Mesenchymal stem cell (in vitro differentiated cells and primary cell): ENCODE measurements at regions not wholly inside any gene's neighbourhood (a gene's known extent, or its start where the extent isn't known, plus 50 kb on each side); places are given as distances from the start of the nearest gene placed in this dataset.

Source experiments
- DNase-seq: peaks from one replicate; pipeline ENCODE4 v3.0.0-alpha.2; 2013
- H2AFZ ChIP-seq: one replicate; pipeline ENCODE4 v1.6.1; 2013; ENCODE audit warnings: low read depth, mild to moderate bottlenecking, control low read depth, inconsistent platforms, low read length, moderate library complexity
- H2AK5ac ChIP-seq: 2 replicates; pipeline ENCODE4 v1.6.1; 2013; ENCODE audit warnings: low read length, moderate library complexity, mild to moderate bottlenecking, inconsistent platforms; ENCODE audit not compliant: severe bottlenecking
- H2BK120ac ChIP-seq: one replicate; pipeline ENCODE4 v1.6.1; 2013; ENCODE audit warnings: low read depth, mild to moderate bottlenecking, inconsistent platforms, low read length, moderate library complexity
- H2BK12ac ChIP-seq, 2 experiments: one replicate each; pipeline ENCODE4 v1.6.1; 2013; ENCODE audit warnings: inconsistent platforms in 2 of 2, low read length in 2 of 2, mild to moderate bottlenecking in 2 of 2, moderate library complexity in 2 of 2, control low read depth in 1 of 2
- H2BK15ac ChIP-seq: one replicate; pipeline ENCODE4 v1.6.1; 2013; ENCODE audit warnings: mild to moderate bottlenecking, low read depth, inconsistent platforms; ENCODE audit not compliant: poor library complexity, severe bottlenecking
- H2BK5ac ChIP-seq: 2 replicates; pipeline ENCODE4 v1.6.1; 2013; ENCODE audit warnings: low read depth, mild to moderate bottlenecking, low read length, control low read depth, inconsistent platforms; ENCODE audit not compliant: poor library complexity, severe bottlenecking
- H3K14ac ChIP-seq, 2 experiments: one replicate each; pipeline ENCODE4 v1.6.1; 2013; ENCODE audit warnings: inconsistent platforms in 2 of 2, low read length in 2 of 2, control low read depth in 1 of 2, mild to moderate bottlenecking in 1 of 2, moderate library complexity in 1 of 2
- H3K18ac ChIP-seq, 2 experiments: one replicate each; pipeline ENCODE4 v1.6.1; 2013; ENCODE audit warnings: inconsistent platforms in 2 of 2, low read length in 2 of 2, control low read depth in 1 of 2, low read depth in 1 of 2, mild to moderate bottlenecking in 1 of 2
- H3K23ac ChIP-seq, 2 experiments: one replicate each; pipeline ENCODE4 v1.6.1; 2013; ENCODE audit warnings: inconsistent platforms in 2 of 2, low read length in 2 of 2, mild to moderate bottlenecking in 2 of 2, moderate library complexity in 2 of 2, control low read depth in 1 of 2
- H3K27ac ChIP-seq: 2 replicates; pipeline ENCODE4 v1.5.1; 2013; ENCODE audit warnings: mild to moderate bottlenecking, moderate library complexity, low read length, control low read depth, inconsistent platforms; ENCODE audit not compliant: poor library complexity, severe bottlenecking
- H3K27me3 ChIP-seq, 2 experiments: 2 replicates each; pipeline versions ENCODE4 v1.6.1 to v1.7.0; 2013; ENCODE audit warnings: low read length in 2 of 2, mild to moderate bottlenecking in 2 of 2, moderate library complexity in 2 of 2, control low read depth in 1 of 2, inconsistent platforms in 1 of 2; ENCODE audit not compliant: control insufficient read depth in 1 of 2, insufficient read depth in 1 of 2
- H3K36me3 ChIP-seq, 2 experiments: 2 replicates each; pipeline versions ENCODE4 v1.6.1 to v1.7.0; 2013; ENCODE audit warnings: low read length in 2 of 2, control low read depth in 1 of 2, inconsistent platforms in 1 of 2, low read depth in 1 of 2, mild to moderate bottlenecking in 1 of 2; ENCODE audit not compliant: insufficient read depth in 2 of 2, control insufficient read depth in 1 of 2
- H3K4ac ChIP-seq, 2 experiments: one replicate each; pipeline ENCODE4 v1.6.1; 2013; ENCODE audit warnings: inconsistent platforms in 2 of 2, low read length in 2 of 2, mild to moderate bottlenecking in 2 of 2, moderate library complexity in 2 of 2, control low read depth in 1 of 2, low read depth in 1 of 2
- H3K4me1 ChIP-seq: 2 replicates; pipeline ENCODE4 v1.6.1; 2013; ENCODE audit warnings: low read depth, low read length, control low read depth; ENCODE audit not compliant: control insufficient read depth, insufficient read depth
- H3K4me2 ChIP-seq: 2 replicates; pipeline ENCODE4 v1.6.1; 2013; ENCODE audit warnings: low read length, mild to moderate bottlenecking, inconsistent platforms; ENCODE audit not compliant: poor library complexity, severe bottlenecking
- H3K4me3 ChIP-seq, 2 experiments: 2 replicates each; pipeline versions ENCODE4 v1.5.1 to v1.7.0; 2013; ENCODE audit warnings: low read length in 2 of 2, mild to moderate bottlenecking in 2 of 2, control low read depth in 1 of 2, low read depth in 1 of 2; ENCODE audit not compliant: insufficient read depth in 1 of 2
- H3K79me1 ChIP-seq: replicated peaks from 2 replicates; pipeline ENCODE4 v1.6.1; 2013; ENCODE audit warnings: mild to moderate bottlenecking, control low read depth, low read length, inconsistent platforms; ENCODE audit not compliant: poor library complexity, severe bottlenecking
- H3K9ac ChIP-seq: 2 replicates; pipeline ENCODE4 v1.7.0; 2013; ENCODE audit warnings: mild to moderate bottlenecking, low read length, moderate library complexity
- H3K9me3 ChIP-seq: 2 replicates; pipeline ENCODE4 v1.7.0; 2013; ENCODE audit warnings: mild to moderate bottlenecking, low read length; ENCODE audit not compliant: control insufficient read depth
- H4K8ac ChIP-seq: one replicate; pipeline ENCODE4 v1.6.1; 2013; ENCODE audit warnings: inconsistent platforms, mild to moderate bottlenecking, low read length, moderate library complexity
- H4K91ac ChIP-seq: one replicate; pipeline ENCODE4 v1.6.1; 2013; ENCODE audit warnings: mild to moderate bottlenecking, low read length, inconsistent platforms
- WGBS: methylation state at CpG from one replicate; pipeline ENCODE4 v1.1.7; 2013; ENCODE audit warnings: mixed read lengths; 5-methylcytosine and 5-hydroxymethylcytosine counted together

GRCh38 chr6:131414956-131415355 is 158.1 kb upstream of the ARG1 start:
- no peak overlapping the region for H3K4me3 ChIP-seq
- no peaks in the 10 kb centered on the region for H3K27me3 ChIP-seq
- no peaks in the 10 kb centered on the region for H3K36me3 ChIP-seq
- H2BK5ac ChIP-seq, result no peak overlapping the region
- H3K4me2 ChIP-seq, result no peak overlapping the region
- H3K4me1 ChIP-seq, result no peaks in the 10 kb centered on the region
- H2AK5ac ChIP-seq, result no peak overlapping the region
- no peak for DNase-seq
- 93% methylated on average over 7 of the region's 7 CpGs for WGBS
- no peak overlapping the region for H3K14ac ChIP-seq
- peaks cover 5% of the 10 kb centered on the region for H3K9me3 ChIP-seq
- H3K9ac ChIP-seq, result no peak overlapping the region
- no peak overlapping the region for H3K18ac ChIP-seq
- no peak overlapping the region for H2BK15ac ChIP-seq
- no peak overlapping the region for H3K23ac ChIP-seq
- H3K27ac ChIP-seq, result no peak overlapping the region
- no peak overlapping the region for H2BK12ac ChIP-seq
- no peaks in the 10 kb centered on the region for H3K79me1 ChIP-seq
- no peak overlapping the region for H2BK120ac ChIP-seq
- no peak overlapping the region for H4K8ac ChIP-seq
- H2AFZ ChIP-seq, result no peak overlapping the region
- H3K4ac ChIP-seq, result no peak overlapping the region
- no peak overlapping the region for H4K91ac ChIP-seq

GRCh38 chr6:131418441-131418840 is 154.6 kb upstream of the ARG1 start:
- 86% methylated on average over 5 of the region's 5 CpGs for WGBS
- Histone ChIP-seq H3K79me1 (no peaks in the 10 kb centered on the region), H4K8ac (no peak overlapping the region)

GRCh38 chr6:131419702-131420101 is 153.3 kb upstream of the ARG1 start:
- no peak overlapping the region for H2BK5ac ChIP-seq
- H3K4ac ChIP-seq, result no peak overlapping the region
- H3K23ac ChIP-seq, result no peak overlapping the region
- WGBS, result 80% methylated on average over 1 of the region's 1 CpG
- H2BK12ac ChIP-seq, result no peak overlapping the region
- no peak overlapping the region for H3K14ac ChIP-seq
- H3K36me3 ChIP-seq, result no peaks in the 10 kb centered on the region
- H4K8ac ChIP-seq, result no peak overlapping the region
- no peak overlapping the region for H2AK5ac ChIP-seq
- H2AFZ ChIP-seq, result no peak overlapping the region
- no peaks in the 10 kb centered on the region for H3K79me1 ChIP-seq
- H2BK15ac ChIP-seq, result no peak overlapping the region
- H3K27me3 ChIP-seq, result no peaks in the 10 kb centered on the region
- no peak overlapping the region for H4K91ac ChIP-seq
- H3K4me1 ChIP-seq, result no peaks in the 10 kb centered on the region
- no peak overlapping the region for H3K4me3 ChIP-seq
- H3K9me3 ChIP-seq, result no peaks in the 10 kb centered on the region
- H3K4me2 ChIP-seq, result no peak overlapping the region
- no peak overlapping the region for H2BK120ac ChIP-seq
- H3K27ac ChIP-seq, result no peak overlapping the region
- H3K18ac ChIP-seq, result no peak overlapping the region
- no peak for DNase-seq
- H3K9ac ChIP-seq, result no peak overlapping the region

More at GRCh38 chr6:131418441-131418840, 154.6 kb upstream of the ARG1 start:
- H3K18ac ChIP-seq, result no peak overlapping the region
- no peak overlapping the region for H3K27ac ChIP-seq
- no peaks in the 10 kb centered on the region for H3K9me3 ChIP-seq
- no peak for DNase-seq
- no peaks in the 10 kb centered on the region for H3K4me1 ChIP-seq
- H2BK120ac ChIP-seq, result no peak overlapping the region
- H2BK15ac ChIP-seq, result no peak overlapping the region
- no peak overlapping the region for H2AFZ ChIP-seq
- no peaks in the 10 kb centered on the region for H3K27me3 ChIP-seq
- no peak overlapping the region for H3K9ac ChIP-seq
- H3K23ac ChIP-seq, result no peak overlapping the region
- H2BK12ac ChIP-seq, result no peak overlapping the region
- H2AK5ac ChIP-seq, result no peak overlapping the region
- H3K36me3 ChIP-seq, result no peaks in the 10 kb centered on the region
- H3K14ac ChIP-seq, result no peak overlapping the region
- H3K4ac ChIP-seq, result no peak overlapping the region
- H2BK5ac ChIP-seq, result no peak overlapping the region
- no peak overlapping the region for H3K4me3 ChIP-seq
- H4K91ac ChIP-seq, result no peak overlapping the region
- H3K4me2 ChIP-seq, result no peak overlapping the region

GRCh38 chr6:131424016-131424415 is 149.0 kb upstream of the ARG1 start:
- Histone ChIP-seq H2BK120ac (no peak overlapping the region), H3K23ac (no peak overlapping the region), H4K91ac (no peak overlapping the region), H3K4ac (no peak overlapping the region), H3K27me3 (no peaks in the 10 kb centered on the region), H4K8ac (no peak overlapping the region), H3K27ac (no peak overlapping the region), H3K14ac (no peak overlapping the region), H2AK5ac (no peak overlapping the region), H3K36me3 (no peaks in the 10 kb centered on the region), H3K4me2 (no peak overlapping the region), H3K79me1 (no peaks in the 10 kb centered on the region), H3K4me1 (no peaks in the 10 kb centered on the region), H2BK15ac (no peak overlapping the region), H3K18ac (no peak overlapping the region), H2BK5ac (no peak overlapping the region), H2AFZ (no peak overlapping the region), H3K9ac (no peak overlapping the region), H3K9me3 (peaks cover 2% of the 10 kb centered on the region), H3K4me3 (no peak overlapping the region), H2BK12ac (no peak overlapping the region)
- no peak for DNase-seq
